ENCODE measurements at regions not wholly inside any gene's neighbourhood (a gene's known extent, or its start where the extent isn't known, plus 50 kb on each side); places are given as distances from the start of the nearest gene placed in this dataset.
"Not testable (repeated sequence)": the region's sequence is repeated elsewhere in the genome, so short reads cannot be mapped to it uniquely, and the experiment has no call there.

GRCh38 chr2:144638250-144638649 is 118.3 kb upstream of the ZEB2 start:
- not testable (repeated sequence) for DNase-seq

- DNase-seq = not testable (repeated sequence)
Measured at GRCh38 chr2:144636860-144637259, 116.9 kb upstream of the ZEB2 start.

GRCh38 chr2:144632809-144633208 is 112.9 kb upstream of the ZEB2 start:
- no peak for DNase-seq

- no peak for DNase-seq
Measured at GRCh38 chr2:144631636-144632035, 111.7 kb upstream of the ZEB2 start.

GRCh38 chr2:144630459-144631215 is 110.7 kb upstream of the ZEB2 start:
- DNase-seq = no peak

GRCh38 chr2:144629935-144630334 is 110.0 kb upstream of the ZEB2 start:
- DNase-seq = no peak

- DNase-seq = no peak
Measured at GRCh38 chr2:144628566-144628965, 108.6 kb upstream of the ZEB2 start.

GRCh38 chr2:144625626-144626025 is 105.7 kb upstream of the ZEB2 start:
- DNase-seq = no peak

GRCh38 chr2:144625226-144625625 is 105.3 kb upstream of the ZEB2 start:
- DNase-seq = no peak

- DNase-seq = no peak
Measured at GRCh38 chr2:144624451-144624850, 104.5 kb upstream of the ZEB2 start.

GRCh38 chr2:144622373-144622772 is 102.5 kb upstream of the ZEB2 start:
- DNase-seq = not testable (repeated sequence)

GRCh38 chr2:144621266-144621665 is 101.3 kb upstream of the ZEB2 start:
- DNase-seq = no peak

- DNase-seq = no peak
Measured at GRCh38 chr2:144619760-144620159, 99.8 kb upstream of the ZEB2 start.

- DNase-seq = not testable (repeated sequence)
Measured at GRCh38 chr2:144617171-144617570, 97.3 kb upstream of the ZEB2 start.

- peak in 1 of 3 donors; percentile 16 for DNase-seq
Measured at GRCh38 chr2:144615866-144616565, 96.1 kb upstream of the ZEB2 start.

GRCh38 chr2:144607891-144608521 is 88.1 kb upstream of the ZEB2 start:
- DNase-seq = peak; percentile 36 to 73 (median 64)

- no peak for DNase-seq
Measured at GRCh38 chr2:144607099-144607498, 87.2 kb upstream of the ZEB2 start.

GRCh38 chr2:144606466-144607095 is 86.7 kb upstream of the ZEB2 start:
- DNase-seq = peak in 1 of 3 donors; percentile 7

- DNase-seq = no peak
Measured at GRCh38 chr2:144605231-144605840, 85.4 kb upstream of the ZEB2 start.

GRCh38 chr2:144603334-144603733 is 83.4 kb upstream of the ZEB2 start:
- DNase-seq = no peak

GRCh38 chr2:144598906-144599305 is 79.0 kb upstream of the ZEB2 start:
- DNase-seq = no peak
